HG02623 (cell line): ENCODE measurements at regions not wholly inside any gene's neighbourhood (a gene's known extent, or its start where the extent isn't known, plus 50 kb on each side); places are given as distances from the start of the nearest gene placed in this dataset.
A peak's percentile ranks its signal among the peaks of the same experiment; 100 is the strongest.
"Not testable (repeated sequence)": the region's sequence is repeated elsewhere in the genome, so short reads cannot be mapped to it uniquely, and the experiment has no call there.

Experiments used
- ATAC-seq: cut with Tn5 transposase; IDR thresholded peaks from one replicate; pipeline ENCODE4 v1.9.1; 2021; ENCODE audit warnings: moderate library complexity; ENCODE audit not compliant: unreplicated experiment

GRCh38 chr3:3346556-3346955, 167.1 kb upstream of the CRBN start:
- no peak for ATAC-seq

- no peak for ATAC-seq
These were observed 162.7 kb upstream of the CRBN start for GRCh38 chr3:3342141-3342540.

DNA sequence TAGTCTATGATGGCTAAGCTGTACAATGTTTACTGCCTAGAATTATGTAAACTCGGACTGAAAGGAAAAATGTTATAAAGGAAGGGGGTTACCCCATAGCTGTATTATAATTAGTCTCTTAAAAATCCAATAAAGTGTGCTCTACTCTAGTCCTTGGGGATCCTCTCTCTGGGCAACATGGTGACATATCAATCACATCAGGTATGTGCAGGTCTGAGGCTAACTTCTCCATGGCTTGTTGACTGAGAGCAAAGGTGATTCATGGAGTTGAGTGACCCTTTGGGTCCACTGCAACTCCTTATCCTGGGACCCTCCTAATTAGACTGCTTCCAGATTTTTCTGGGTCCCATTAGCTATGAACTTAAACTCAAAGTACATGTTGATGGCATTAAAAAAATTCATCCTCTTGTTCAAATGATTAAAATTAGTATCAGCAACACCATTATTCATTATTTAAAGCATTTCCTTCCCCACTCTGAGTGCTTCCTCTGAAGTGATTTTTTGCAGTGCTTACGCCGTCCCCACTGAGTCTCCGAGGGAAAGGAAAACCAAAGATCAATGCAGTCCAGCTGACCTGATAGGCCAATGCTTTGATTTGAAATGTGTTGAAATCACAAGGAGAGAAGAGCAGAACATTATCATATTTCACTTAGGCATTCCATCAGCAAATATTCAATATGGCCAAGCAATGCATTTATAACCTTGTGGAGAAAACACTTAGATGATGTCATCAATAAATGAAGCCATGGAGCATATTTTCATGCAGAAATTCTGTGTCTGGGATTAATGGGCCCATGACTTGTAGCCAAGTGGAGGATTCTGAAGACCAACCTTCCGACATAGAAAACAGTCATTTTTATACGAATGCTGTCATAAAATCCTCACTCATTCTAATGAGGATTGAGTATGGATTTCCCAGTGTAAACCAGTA, 161.7 kb upstream of the CRBN start:
- ATAC-seq, result no peak

DNA sequence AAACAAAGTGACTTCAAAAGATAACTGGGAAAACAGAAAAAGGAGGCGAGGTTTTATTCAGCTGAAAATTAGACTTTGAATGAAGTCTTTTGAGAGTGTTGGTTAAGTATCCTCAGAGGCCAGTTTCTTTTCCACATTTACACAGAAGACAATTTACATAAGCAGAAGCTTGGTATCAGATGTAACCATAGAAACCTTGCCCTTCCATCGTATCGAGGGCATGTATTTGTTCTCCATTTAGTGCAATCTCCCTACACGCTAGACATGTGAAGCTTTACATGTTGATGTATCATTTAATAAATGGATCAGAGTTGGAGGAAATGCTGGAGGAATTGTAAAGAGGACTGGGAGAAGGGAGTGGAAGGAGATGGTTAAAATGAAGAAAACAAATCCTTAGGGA, 161.0 kb upstream of the CRBN start:
- ATAC-seq, result no peak

GRCh38 chr3:3335903-3336302, 156.4 kb upstream of the CRBN start:
- no peak for ATAC-seq

DNA sequence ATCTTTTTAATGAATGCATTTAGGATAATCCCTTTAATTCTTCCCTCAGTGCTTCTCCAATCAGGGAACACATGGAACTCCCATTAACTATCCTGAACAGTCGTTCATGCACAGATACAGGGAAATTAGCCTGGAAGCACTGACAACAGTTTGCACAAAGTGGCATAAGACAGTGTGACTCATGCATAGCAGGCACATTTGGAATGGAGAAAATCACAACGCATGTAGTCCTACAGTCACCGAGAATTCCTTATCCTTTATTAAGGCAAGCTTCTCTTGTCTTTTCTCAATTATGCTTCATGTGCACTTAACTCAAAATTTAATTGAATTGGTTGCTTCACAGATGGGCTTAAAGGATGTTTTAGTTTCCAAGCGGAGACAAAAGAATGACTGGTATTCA, 155.0 kb upstream of the CRBN start:
- no peak for ATAC-seq

DNA sequence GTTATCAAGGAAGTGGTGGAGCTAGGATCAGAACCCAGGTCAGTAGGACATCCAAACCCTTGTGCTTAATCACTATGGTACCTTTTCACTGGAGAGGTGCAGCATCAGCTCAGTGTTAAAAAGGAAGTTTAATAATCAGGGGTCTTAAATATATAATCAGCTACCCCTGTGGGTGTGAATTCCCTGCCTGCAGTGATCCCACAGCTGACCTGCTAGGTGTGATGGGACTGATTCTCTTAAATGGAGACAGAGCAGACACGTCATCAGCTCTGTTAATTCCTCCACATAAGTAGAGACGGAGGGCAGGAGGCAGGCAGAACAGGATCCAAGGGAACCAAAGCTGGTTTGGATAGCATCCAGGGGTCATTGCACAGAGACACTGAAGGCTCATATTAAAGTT, 154.1 kb upstream of the CRBN start:
- no peak for ATAC-seq

GRCh38 chr3:3316521-3316920, 137.0 kb upstream of the CRBN start:
- no peak for ATAC-seq

DNA sequence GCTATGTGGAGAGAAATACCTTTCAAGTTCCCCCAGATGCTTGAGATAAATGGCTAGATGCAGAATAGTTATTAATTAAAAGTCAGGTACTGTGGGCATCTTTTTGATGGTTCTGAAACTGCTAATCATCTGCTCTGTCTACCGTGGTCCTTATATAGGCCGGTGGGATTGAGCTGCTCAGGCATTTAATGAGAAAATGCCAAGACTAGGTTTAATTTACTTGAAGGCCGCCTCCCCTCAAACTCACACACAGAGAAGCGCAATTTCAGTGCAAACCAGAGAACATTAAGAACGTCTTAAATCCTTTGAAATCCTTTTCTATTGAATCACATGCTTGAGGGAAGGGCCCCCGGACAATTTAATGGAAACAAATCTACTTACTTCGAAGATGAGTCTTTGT, 136.4 kb upstream of the CRBN start:
- no peak for ATAC-seq

DNA sequence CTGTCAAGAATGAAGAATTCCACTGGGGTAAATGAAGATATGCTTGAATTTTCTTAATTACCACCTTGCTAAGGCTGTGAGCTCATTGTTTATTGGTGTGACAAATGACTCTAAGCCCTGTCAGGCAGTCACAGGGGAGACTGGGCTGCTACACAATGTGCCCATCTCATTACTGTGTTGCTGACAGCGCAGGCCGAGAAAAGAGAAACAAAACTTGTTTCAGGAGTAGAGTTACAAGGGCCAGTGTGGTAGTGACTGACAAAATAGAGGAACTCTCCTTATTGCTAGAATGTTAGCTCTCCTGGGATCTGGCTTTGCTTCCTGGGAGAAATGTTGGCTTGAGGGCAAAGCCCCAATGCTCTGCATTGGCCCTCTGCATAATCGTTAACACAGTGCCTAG, 130.4 kb upstream of the CRBN start:
- ATAC-seq, result no peak

DNA sequence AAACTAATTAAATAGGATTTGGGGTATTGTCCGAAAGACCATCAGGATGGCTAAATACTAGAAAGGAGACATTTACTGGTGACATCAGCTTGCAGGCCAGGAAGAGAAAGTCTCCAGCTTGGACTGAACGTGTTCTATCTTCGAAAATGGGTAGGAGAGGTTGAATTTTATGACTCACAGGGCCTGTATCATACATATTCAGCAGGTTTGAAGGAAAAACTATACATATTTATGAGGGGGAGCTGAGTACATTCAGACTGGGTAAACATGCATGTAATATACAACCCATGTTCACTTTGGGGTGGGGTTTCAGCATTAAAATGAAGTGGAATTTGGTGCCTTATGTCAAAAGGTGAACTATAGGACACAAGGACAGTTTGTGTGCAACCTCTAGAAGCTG, 129.3 kb upstream of the CRBN start:
- no peak for ATAC-seq

DNA sequence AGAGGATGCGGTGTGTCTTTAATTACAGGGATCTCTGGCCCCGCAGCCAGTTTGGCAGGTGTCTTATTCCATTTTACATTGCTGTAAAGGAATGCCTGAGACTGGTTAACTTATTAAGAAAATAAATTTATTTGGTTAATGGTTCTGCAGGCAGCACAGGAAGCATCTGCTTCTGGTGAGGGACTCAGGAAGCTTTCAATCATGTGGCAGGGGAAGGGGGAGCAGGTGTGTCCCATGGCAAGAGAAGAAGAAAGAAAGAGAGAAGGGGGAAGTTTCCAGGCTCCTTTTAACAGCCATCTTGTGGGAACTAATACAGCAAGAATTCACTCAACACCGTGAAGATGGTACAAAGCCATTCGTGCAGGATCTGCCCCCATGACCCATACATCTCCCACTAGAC, 128.0 kb upstream of the CRBN start:
- no peak for ATAC-seq

GRCh38 chr3:3305841-3306240, 126.3 kb upstream of the CRBN start:
- ATAC-seq, result no peak

DNA sequence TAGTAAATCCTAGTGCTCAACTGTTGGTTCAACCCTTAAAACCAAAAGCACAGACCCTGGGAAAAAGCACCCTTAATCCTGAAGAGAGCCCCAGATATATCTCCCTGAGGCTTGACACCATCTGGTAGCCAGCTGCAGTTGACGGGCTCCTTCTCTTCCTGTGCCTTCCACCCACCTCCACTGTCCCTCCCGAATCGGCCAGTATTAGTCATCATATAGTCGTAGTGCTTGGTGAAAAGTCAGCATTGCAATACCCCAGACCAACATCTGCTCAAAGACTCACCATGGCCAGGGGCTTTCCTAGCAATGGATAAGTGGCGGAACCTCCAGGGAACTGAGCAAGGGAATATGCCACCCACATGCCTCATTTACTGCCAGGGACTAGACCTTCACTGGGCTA, 125.6 kb upstream of the CRBN start:
- no peak for ATAC-seq

DNA sequence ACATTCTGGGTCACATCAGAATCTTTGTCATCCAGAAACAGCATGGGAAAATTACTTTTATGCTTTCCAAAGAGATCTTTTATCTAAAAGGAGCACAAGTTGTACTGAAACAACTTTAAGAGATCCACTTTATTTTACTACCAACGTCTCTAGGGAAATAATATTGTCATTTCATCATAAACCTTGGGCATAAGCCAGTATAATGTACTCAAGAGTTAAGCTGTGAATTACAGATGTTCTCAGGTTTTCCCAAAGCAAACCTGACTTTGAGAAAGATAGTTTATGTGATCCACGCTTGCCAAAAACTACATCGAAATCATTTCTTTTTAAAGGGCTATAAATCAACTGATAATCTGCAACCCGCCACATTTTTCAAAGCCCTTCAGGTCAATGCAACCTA, 124.1 kb upstream of the CRBN start:
- ATAC-seq, result no peak

GRCh38 chr3:3302964-3303363, 123.5 kb upstream of the CRBN start:
- ATAC-seq, result no peak

GRCh38 chr3:3301476-3301875, 122.0 kb upstream of the CRBN start:
- no peak for ATAC-seq

DNA sequence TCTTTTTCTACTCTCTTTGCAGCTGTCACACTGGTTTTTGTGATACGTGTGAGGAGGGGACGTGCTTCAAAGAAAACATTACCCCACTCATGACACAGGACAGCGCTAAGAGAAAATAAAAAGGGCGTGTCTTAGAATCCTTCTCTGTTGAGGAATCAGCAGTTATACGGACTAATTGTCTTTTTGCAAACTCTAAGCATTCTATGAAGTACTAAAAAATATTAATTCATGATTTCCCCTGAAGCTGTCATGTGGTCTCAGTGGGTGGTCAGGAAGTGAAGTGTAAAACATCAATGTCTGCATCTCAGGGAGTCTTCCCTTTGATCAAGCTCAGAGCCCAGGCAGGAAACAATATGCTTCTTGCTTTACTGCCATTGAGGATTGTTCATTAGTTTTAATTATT, 117.5 kb upstream of the CRBN start:
- ATAC-seq, result no peak

DNA sequence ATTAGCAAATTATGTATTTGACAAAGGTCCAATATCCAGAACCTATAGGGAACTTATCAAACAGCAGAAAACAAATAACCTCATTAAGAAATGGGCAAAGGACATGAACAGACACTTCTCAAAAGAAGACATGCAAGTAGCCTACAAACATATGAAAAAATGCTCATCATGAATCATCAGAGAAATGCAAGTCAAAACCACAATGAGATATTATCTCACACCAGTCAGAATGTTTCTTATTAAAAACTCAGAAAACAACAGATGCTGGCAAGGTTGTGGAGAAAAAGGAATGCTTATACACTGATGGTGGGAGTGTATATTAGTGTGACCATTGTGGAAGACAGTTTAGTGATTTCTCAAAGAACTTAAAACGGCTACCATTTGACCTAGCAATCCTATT, 116.1 kb upstream of the CRBN start:
- no peak for ATAC-seq

DNA sequence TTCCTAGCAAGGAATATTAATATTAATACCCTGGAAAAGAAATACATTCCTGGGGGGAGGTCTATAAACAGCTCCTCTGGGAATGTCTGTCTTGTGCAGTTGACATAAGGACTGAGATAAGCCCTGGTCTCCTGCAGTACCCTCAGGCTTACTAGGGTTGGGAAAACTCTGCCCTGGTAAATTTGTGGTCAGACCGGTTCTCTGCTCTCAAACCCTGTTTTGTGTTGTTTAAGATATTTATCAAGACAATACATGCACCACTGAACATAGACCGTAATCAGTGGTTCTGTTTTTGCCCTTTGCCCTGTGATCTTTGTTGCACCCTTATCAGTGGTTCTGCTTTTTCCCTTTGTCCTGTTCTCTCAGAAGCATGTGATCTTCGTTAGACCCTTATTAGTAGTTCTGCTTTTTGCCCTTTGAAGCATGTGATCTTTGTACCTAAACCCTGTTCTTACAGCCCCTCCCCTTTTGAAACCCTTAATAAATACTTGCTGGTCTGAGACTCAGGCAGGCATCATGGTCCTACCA, 112.3 kb upstream of the CRBN start:
- ATAC-seq, result not testable (repeated sequence)

DNA sequence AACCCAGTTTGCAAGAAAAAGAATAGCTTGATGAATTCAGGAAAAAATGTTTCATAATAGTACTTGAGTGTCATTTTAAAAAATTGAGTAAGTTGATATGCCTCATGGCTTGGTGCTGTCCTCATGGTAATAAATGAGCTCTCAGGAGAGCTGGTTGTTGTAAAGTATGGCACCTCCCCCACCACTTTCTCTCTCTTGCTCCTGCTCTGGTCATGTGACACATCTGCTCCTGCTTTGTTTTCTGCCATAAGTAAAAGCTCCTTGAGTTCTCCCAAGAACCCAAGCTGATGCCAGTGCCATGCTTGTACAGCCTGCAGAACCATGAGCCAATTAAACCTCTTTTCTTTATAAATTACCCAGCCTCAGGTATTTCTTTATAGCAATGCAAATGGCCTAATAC, 108.8 kb upstream of the CRBN start:
- ATAC-seq, result no peak

GRCh38 chr3:3286014-3286413, 106.5 kb upstream of the CRBN start:
- no peak for ATAC-seq

DNA sequence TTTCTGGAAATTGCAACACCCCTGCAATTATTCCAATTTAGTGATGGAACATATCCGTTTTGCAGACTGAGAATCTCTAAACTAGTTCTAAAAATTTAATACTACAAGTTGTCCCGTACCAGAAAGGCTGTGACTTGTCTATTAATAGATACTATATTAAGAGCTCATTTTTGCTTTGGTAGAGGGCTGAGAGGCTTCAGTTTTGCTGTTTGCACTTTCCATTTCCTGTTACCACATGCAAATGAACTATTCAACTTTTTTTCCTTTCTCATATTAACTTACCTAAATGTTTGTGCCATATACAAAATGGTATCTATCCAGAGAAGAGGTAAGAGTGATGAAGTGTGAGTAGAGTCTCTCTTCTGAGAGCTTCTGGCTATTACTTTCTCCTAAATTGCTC, 101.5 kb upstream of the CRBN start:
- peak; percentile 60 for ATAC-seq
